PC-3 (cell line): ENCODE measurements at regions not wholly inside any gene's neighbourhood (a gene's known extent, or its start where the extent isn't known, plus 50 kb on each side); places are given as distances from the start of the nearest gene placed in this dataset.

ENCODE experiments used
- ATAC-seq: fragments of 200-7000 bp; cut with Tn5 transposase; 2 replicates; pipeline ENCODE4 v1.9.1; 2020; ENCODE audit warnings: mild to moderate bottlenecking, moderate library complexity
- BruUV-seq: library from RNA; stranded (reverse); fragments of 400-500 nt; replicated peaks from 2 replicates; lab custom pipeline; 2021; lab: Mats Ljungman, UMichigan
- CTCF ChIA-PET: fragments of 300-600 bp; sonication (Branson Sonifier 250); formaldehyde crosslinking; loops from one replicate; lab custom pipeline; 2022; ENCODE audit warnings: antibody characterized with exemption; lab: Charles Lee
- POLR2A ChIA-PET: fragments of 300-600 bp; sonication (Branson Sonifier 250); formaldehyde crosslinking; loops from one replicate; lab custom pipeline; 2022; ENCODE audit warnings: antibody characterized with exemption; ENCODE audit not compliant: unreplicated experiment; lab: Charles Lee
- DNase-seq: peaks from one replicate; pipeline ENCODE4 v3.0.0-alpha.2; 2015
- H2AFZ ChIP-seq: fragments of 300-600 bp; sonication (generic); 2 replicates; pipeline ENCODE4 v1.6.0; 2016; ENCODE audit warnings: antibody characterized with exemption, low read length
- H3F3A ChIP-seq: fragments of 300-600 bp; sonication (generic); one replicate; pipeline ENCODE4 v1.6.0; 2017; ENCODE audit warnings: antibody characterized with exemption, low read length, control low read depth, mild to moderate bottlenecking; ENCODE audit not compliant: unreplicated experiment
- H3K27ac ChIP-seq: fragments of 300-600 bp; sonication (generic); 2 replicates; pipeline ENCODE4 v1.5.1; 2016; ENCODE audit warnings: mild to moderate bottlenecking, low read length
- H3K27me3 ChIP-seq: fragments of 300-600 bp; sonication (generic); 2 replicates; pipeline ENCODE4 v1.6.1; 2016; ENCODE audit warnings: low read length, mixed read lengths
- H3K36me3 ChIP-seq: fragments of 300-600 bp; sonication (generic); 2 replicates; pipeline ENCODE4 v1.6.1; 2016; ENCODE audit warnings: low read depth, mixed run types, low read length, mixed read lengths
- H3K4me1 ChIP-seq: fragments of 300-600 bp; sonication (generic); 2 replicates; pipeline ENCODE4 v1.5.1; 2016; ENCODE audit warnings: low read length; ENCODE audit not compliant: insufficient read depth
- H3K4me2 ChIP-seq: fragments of 300-600 bp; sonication (generic); 2 replicates; pipeline ENCODE4 v1.6.0; 2016; ENCODE audit warnings: low read length
- H3K4me3 ChIP-seq: fragments of 300-600 bp; sonication (generic); 2 replicates; pipeline ENCODE4 v1.5.1; 2016; ENCODE audit warnings: mild to moderate bottlenecking, low read length, mixed read lengths
- H3K79me2 ChIP-seq: fragments of 300-600 bp; sonication (generic); 2 replicates; pipeline ENCODE4 v1.6.1; 2017; ENCODE audit warnings: low read length, mixed read lengths
- H3K9ac ChIP-seq: fragments of 300-600 bp; sonication (generic); 2 replicates; pipeline ENCODE4 v1.6.0; 2016; ENCODE audit warnings: mild to moderate bottlenecking, low read length
- H3K9me2 ChIP-seq: fragments of 300-600 bp; sonication (generic); replicated peaks from 2 replicates; pipeline ENCODE4 v1.6.1; 2016; ENCODE audit warnings: mixed run types, low read length, mixed read lengths
- H3K9me3 ChIP-seq: fragments of 300-600 bp; sonication (generic); 2 replicates; pipeline ENCODE4 v1.6.1; 2016; ENCODE audit warnings: low read length, mixed read lengths
- H4K20me1 ChIP-seq: fragments of 300-600 bp; sonication (generic); 2 replicates; pipeline ENCODE4 v1.6.1; 2016; ENCODE audit warnings: low read length, mixed read lengths
- EZH2 ChIP-seq: fragments of 300-600 bp; sonication (generic); IDR thresholded peaks from one replicate; pipeline ENCODE4 v1.6.1; 2017; ENCODE audit warnings: antibody characterized with exemption, mild to moderate bottlenecking, low read length; ENCODE audit not compliant: unreplicated experiment
- EZH2phosphoT487 ChIP-seq: fragments of 300-600 bp; sonication (generic); IDR thresholded peaks from 2 replicates; pipeline ENCODE4 v1.6.1; 2018; ENCODE audit warnings: mild to moderate bottlenecking, antibody characterized with exemption, low read length, borderline replicate concordance
- intact Hi-C: fragments of 100-400 bp; cut with micrococcal nuclease; formaldehyde crosslinking; loops from 2 replicates; pipeline ENCODE4 v1.9.0; 2023
- TF ChIP-seq, protein P1 (sequence below): fragments of 300-600 bp; sonication (generic); conservative IDR thresholded peaks from 2 replicates; pipeline ENCODE4 v1.5.1; 2017; ENCODE audit warnings: antibody characterized with exemption, low read depth, mild to moderate bottlenecking, low read length

DNA sequence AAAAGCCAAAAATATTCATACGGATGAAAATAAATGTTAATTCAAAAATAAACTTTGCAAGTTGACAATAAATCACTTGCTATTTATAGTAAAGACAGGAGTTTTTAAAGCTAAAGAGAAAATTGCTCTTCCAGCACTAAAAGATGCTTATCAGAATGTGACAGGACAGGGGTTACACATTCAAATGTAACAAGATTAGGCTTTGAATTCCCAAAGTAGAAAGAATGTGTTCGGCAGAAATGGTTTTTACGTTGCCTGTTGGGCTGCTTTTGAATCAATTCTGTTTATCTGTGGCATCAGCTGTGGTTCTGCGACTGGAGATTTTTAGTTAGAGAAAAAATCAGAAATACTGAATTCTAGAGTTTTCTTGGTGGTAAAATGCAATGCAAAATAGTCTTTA is 669.4 kb downstream of the CPS1 start:
- CTCF ChIA-PET = no interaction called here
- ATAC-seq (no peak), DNase-seq (no peak)
- no peaks in the 10 kb centered on the region for H3F3A ChIP-seq
- H3K9me3 ChIP-seq = no peaks in the 10 kb centered on the region
- intact Hi-C loops = no loop called here
- no peaks in the 10 kb centered on the region for H3K36me3 ChIP-seq
- no peak overlapping the region for H3K4me2 ChIP-seq
- no peak overlapping the region for H2AFZ ChIP-seq
- no peak overlapping the region for H3K4me3 ChIP-seq
- no peaks in the 10 kb centered on the region for H3K4me1 ChIP-seq
- no peaks in the 10 kb centered on the region for H3K9me2 ChIP-seq
- H3K79me2 ChIP-seq = no peaks in the 10 kb centered on the region
- H3K27me3 ChIP-seq = no peaks in the 10 kb centered on the region
- no peaks in the 10 kb centered on the region for H4K20me1 ChIP-seq
- H3K9ac ChIP-seq = no peak overlapping the region
- TF ChIP-seq EZH2 (no peak), EZH2phosphoT487 (no peak)
- TF ChIP-seq, protein P1, sequence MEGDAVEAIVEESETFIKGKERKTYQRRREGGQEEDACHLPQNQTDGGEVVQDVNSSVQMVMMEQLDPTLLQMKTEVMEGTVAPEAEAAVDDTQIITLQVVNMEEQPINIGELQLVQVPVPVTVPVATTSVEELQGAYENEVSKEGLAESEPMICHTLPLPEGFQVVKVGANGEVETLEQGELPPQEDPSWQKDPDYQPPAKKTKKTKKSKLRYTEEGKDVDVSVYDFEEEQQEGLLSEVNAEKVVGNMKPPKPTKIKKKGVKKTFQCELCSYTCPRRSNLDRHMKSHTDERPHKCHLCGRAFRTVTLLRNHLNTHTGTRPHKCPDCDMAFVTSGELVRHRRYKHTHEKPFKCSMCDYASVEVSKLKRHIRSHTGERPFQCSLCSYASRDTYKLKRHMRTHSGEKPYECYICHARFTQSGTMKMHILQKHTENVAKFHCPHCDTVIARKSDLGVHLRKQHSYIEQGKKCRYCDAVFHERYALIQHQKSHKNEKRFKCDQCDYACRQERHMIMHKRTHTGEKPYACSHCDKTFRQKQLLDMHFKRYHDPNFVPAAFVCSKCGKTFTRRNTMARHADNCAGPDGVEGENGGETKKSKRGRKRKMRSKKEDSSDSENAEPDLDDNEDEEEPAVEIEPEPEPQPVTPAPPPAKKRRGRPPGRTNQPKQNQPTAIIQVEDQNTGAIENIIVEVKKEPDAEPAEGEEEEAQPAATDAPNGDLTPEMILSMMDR = no peak
- no TSS peak for BruUV-seq
- H3K27ac ChIP-seq = no peak overlapping the region
- POLR2A ChIA-PET = no interaction called here

DNA sequence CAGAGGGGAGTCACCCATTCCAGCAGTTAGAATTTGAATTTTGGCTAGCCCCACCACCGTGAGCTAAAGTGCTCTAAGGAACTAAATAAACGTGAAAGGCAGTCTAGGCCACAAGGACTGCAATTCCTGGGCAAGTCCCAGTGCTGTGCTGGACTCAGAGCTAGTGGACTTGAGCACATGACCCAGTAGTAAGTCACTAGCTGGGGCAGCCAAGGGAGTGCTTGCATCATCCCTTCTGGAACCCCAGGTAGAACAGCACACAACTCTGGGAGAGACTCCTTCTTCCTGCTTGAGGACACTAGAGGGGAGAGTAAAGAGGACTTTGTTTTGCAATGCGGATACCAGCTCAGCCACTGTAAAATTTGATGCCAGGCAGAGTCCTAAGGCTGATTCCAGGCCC is 672.2 kb downstream of the CPS1 start:
- TF ChIP-seq, protein P1 = no peak
- no peak for TF ChIP-seq EZH2
- TF ChIP-seq EZH2phosphoT487 = no peak
- no peaks in the 10 kb centered on the region for H3K9me3 ChIP-seq
- H3K27ac ChIP-seq = no peak overlapping the region
- H3K9ac ChIP-seq = no peak overlapping the region
- H3K79me2 ChIP-seq = no peaks in the 10 kb centered on the region
- H3K27me3 ChIP-seq = 0 out of 2 replicates have a peak, but pooled peaks cover 4% of the 10 kb centered on the region
- no peak overlapping the region for H2AFZ ChIP-seq
- ATAC-seq = no peak
- H3K4me3 ChIP-seq = no peak overlapping the region
- ChIA-PET CTCF (no interaction called here), POLR2A (no interaction called here)
- no peak for DNase-seq
- no peaks in the 10 kb centered on the region for H4K20me1 ChIP-seq
- no peak overlapping the region for H3K4me2 ChIP-seq
- H3K9me2 ChIP-seq = no peaks in the 10 kb centered on the region
- BruUV-seq = no TSS peak
- H3F3A ChIP-seq = no peaks in the 10 kb centered on the region
- intact Hi-C loops = no loop called here
- no peaks in the 10 kb centered on the region for H3K4me1 ChIP-seq
- H3K36me3 ChIP-seq = no peaks in the 10 kb centered on the region

DNA sequence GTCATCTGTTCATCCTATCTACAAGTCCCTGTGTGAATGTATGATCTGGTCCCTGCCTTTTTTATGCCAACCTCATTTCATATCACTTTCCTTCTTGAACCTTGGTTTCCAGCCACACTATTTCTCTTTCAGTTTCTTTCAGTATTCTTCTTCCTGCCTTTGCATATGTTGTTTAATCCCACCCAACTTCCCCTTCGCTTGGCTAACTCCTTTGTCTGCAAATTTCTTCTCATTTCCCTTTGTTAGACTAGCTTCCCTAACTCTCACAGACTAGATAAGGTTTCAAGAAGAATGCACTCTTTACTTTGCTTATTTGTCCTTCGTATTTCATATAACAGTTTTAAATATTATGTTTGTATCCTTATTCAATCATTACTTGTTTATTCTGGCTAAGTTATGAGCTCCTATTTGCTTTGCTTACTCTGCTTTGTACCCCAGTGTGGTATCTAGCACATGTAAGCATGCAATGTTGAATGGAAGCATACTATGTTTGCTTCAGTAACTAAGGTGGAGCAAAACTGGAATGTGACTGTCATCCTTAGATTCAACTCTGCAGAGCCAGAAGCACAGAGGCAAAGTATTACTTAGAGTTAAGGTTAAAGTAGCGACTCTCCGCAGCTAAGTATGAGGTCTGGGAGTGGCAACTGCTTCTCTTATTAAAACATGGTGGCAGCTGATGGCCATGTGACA is 681.3 kb downstream of the CPS1 start:
- no peaks in the 10 kb centered on the region for H3K9me2 ChIP-seq
- no peak overlapping the region for H3K4me2 ChIP-seq
- H3K27ac ChIP-seq = no peak overlapping the region
- H3K36me3 ChIP-seq = no peaks in the 10 kb centered on the region
- no peaks in the 10 kb centered on the region for H4K20me1 ChIP-seq
- no peaks in the 10 kb centered on the region for H3K4me1 ChIP-seq
- BruUV-seq = no TSS peak
- CTCF ChIA-PET = no interaction called here
- DNase-seq (no peak), ATAC-seq (no peak)
- POLR2A ChIA-PET = no interaction called here
- no peaks in the 10 kb centered on the region for H3K9me3 ChIP-seq
- no peak overlapping the region for H3K9ac ChIP-seq
- intact Hi-C loops = loop anchor here (10.0 kb wide), 1 partner anchor 167 kb away; no protein-coding TSS in a partner anchor
- 0 out of 2 replicates have a peak, but pooled peaks cover 3% of the 10 kb centered on the region for H3K27me3 ChIP-seq
- no peaks in the 10 kb centered on the region for H3K79me2 ChIP-seq
- H2AFZ ChIP-seq = no peak overlapping the region
- TF ChIP-seq EZH2phosphoT487 = no peak
- TF ChIP-seq EZH2 = no peak
- TF ChIP-seq, protein P1 = no peak
- no peak overlapping the region for H3K4me3 ChIP-seq
- H3F3A ChIP-seq = no peaks in the 10 kb centered on the region
